Smooth muscle cell (in vitro differentiated cells): ENCODE measurements at regions not wholly inside any gene's neighbourhood (a gene's known extent, or its start where the extent isn't known, plus 50 kb on each side); places are given as distances from the start of the nearest gene placed in this dataset.
"Not testable (repeated sequence)": the region's sequence is repeated elsewhere in the genome, so short reads cannot be mapped to it uniquely, and the experiment has no call there.

Source experiments
- DNase-seq: peaks from one replicate; lab custom pipeline; 2025; ENCODE audit not compliant: unreplicated experiment; lab: John Stamatoyannopoulos, UW
- H2AFZ ChIP-seq: fragments of 200-600 bp; sonication (generic); 2 replicates; pipeline ENCODE4 v1.6.0; 2016; ENCODE audit warnings: antibody characterized with exemption, low read depth, mild to moderate bottlenecking
- H3F3A ChIP-seq: fragments of 200-600 bp; sonication (generic); 2 replicates; pipeline ENCODE4 v1.6.0; 2017; ENCODE audit warnings: antibody characterized with exemption, low read depth
- H3K27ac ChIP-seq: fragments of 200-600 bp; sonication (generic); 2 replicates; pipeline ENCODE4 v1.5.1; 2016; ENCODE audit warnings: low read depth, mild to moderate bottlenecking
- H3K27me3 ChIP-seq: fragments of 200-600 bp; sonication (generic); 2 replicates; pipeline ENCODE4 v1.6.1; 2016; ENCODE audit warnings: low read depth, mild to moderate bottlenecking
- H3K36me3 ChIP-seq: fragments of 200-600 bp; sonication (generic); 2 replicates; pipeline ENCODE4 v1.5.1; 2016; ENCODE audit warnings: low read depth
- H3K4me1 ChIP-seq: fragments of 200-600 bp; sonication (generic); 2 replicates; pipeline ENCODE4 v1.5.1; 2016; ENCODE audit warnings: low read depth
- H3K4me2 ChIP-seq: fragments of 200-600 bp; sonication (generic); 2 replicates; pipeline ENCODE4 v1.6.0; 2016; ENCODE audit warnings: mild to moderate bottlenecking
- H3K4me3 ChIP-seq: fragments of 200-600 bp; sonication (generic); 2 replicates; pipeline ENCODE4 v1.5.1; 2016; ENCODE audit warnings: mild to moderate bottlenecking
- H3K79me2 ChIP-seq: fragments of 200-600 bp; sonication (generic); 2 replicates; pipeline ENCODE4 v1.6.0; 2016; ENCODE audit warnings: low read depth, mild to moderate bottlenecking
- H3K9ac ChIP-seq: fragments of 200-600 bp; sonication (generic); 2 replicates; pipeline ENCODE4 v1.6.0; 2016; ENCODE audit warnings: low read depth
- H3K9me3 ChIP-seq: fragments of 200-600 bp; sonication (generic); replicated peaks from 2 replicates; pipeline ENCODE4 v1.5.1; 2016; ENCODE audit warnings: low read depth
- H4K20me1 ChIP-seq: fragments of 200-600 bp; sonication (generic); 2 replicates; pipeline ENCODE4 v1.6.0; 2016; ENCODE audit warnings: low read depth
- WGBS: methylation state at CpG from one replicate; pipeline ENCODE4 v1.1.7; 2016; ENCODE audit warnings: low lambda C conversion rate; 5-methylcytosine and 5-hydroxymethylcytosine counted together
- TF ChIP-seq, protein P1 (sequence below): fragments of 200-600 bp; sonication (generic); IDR thresholded peaks from 2 replicates; pipeline ENCODE4 v1.5.1; 2017; ENCODE audit warnings: borderline replicate concordance, mild to moderate bottlenecking, antibody characterized with exemption; ENCODE audit not compliant: insufficient read depth, poor library complexity, severe bottlenecking

DNA sequence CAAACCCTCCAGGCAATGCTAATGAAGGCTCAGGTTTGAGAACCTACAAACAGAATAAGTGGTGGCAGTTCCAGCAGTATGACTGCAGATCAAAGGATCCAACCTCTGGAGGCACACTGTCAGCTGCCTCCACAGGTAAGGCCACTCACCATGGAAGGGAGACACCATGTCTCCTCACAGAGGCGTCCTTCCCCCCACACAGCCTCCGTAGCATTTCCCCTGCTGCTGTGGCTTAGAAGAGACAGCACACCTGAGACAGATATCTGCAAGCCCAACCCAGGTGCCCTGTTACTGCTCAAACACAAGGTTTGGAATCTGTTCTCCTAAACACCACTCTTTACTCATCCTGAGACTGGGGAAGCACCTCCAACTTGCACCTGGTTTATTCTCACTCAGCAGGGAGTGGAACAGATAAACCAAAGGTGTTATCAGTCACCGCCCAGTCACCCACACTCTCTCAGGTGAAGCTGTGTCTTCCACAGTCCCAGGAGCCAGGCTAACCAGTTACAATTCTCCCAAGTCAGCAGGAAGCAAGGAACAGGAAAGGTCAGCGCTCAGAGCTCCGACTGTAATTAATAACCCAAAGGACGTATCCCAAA is 311.2 kb downstream of the FOXO1 start:
- H3K9ac ChIP-seq, result no peak overlapping the region
- H3K27ac ChIP-seq, result no peak overlapping the region
- no peaks in the 10 kb centered on the region for H3K79me2 ChIP-seq
- H3F3A ChIP-seq, result no peaks in the 10 kb centered on the region
- no peaks in the 10 kb centered on the region for H4K20me1 ChIP-seq
- 87% methylated on average over 6 of the region's 6 CpGs for WGBS
- no peak overlapping the region for H3K4me2 ChIP-seq
- TF ChIP-seq, protein P1, sequence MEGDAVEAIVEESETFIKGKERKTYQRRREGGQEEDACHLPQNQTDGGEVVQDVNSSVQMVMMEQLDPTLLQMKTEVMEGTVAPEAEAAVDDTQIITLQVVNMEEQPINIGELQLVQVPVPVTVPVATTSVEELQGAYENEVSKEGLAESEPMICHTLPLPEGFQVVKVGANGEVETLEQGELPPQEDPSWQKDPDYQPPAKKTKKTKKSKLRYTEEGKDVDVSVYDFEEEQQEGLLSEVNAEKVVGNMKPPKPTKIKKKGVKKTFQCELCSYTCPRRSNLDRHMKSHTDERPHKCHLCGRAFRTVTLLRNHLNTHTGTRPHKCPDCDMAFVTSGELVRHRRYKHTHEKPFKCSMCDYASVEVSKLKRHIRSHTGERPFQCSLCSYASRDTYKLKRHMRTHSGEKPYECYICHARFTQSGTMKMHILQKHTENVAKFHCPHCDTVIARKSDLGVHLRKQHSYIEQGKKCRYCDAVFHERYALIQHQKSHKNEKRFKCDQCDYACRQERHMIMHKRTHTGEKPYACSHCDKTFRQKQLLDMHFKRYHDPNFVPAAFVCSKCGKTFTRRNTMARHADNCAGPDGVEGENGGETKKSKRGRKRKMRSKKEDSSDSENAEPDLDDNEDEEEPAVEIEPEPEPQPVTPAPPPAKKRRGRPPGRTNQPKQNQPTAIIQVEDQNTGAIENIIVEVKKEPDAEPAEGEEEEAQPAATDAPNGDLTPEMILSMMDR, result no peak
- no peaks in the 10 kb centered on the region for H3K9me3 ChIP-seq
- DNase-seq, result no peak
- H2AFZ ChIP-seq, result no peak overlapping the region
- H3K36me3 ChIP-seq, result no peaks in the 10 kb centered on the region
- no peaks in the 10 kb centered on the region for H3K4me1 ChIP-seq
- H3K27me3 ChIP-seq, result no peaks in the 10 kb centered on the region
- no peak overlapping the region for H3K4me3 ChIP-seq

DNA sequence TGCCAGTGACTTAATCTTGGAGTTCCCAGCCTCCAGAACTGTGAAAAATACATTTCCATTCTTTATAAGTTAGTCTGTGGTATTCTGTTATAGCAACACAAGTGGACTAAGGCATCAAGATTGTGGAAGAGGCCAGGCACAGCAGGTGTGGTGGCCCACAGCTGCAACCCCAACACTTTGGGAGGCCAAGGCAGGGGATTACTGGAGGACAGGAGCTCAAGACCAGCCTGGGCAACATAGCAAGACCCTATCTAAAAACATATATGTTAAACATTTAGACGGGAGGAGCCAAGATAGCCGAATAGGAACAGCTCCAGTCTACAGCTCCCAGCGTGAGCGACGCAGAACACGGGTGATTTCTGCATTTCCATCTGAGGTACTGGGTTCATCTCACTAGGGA is 310.4 kb downstream of the FOXO1 start:
- Histone ChIP-seq H3K79me2 (no peaks in the 10 kb centered on the region), H3K9ac (no peak overlapping the region), H2AFZ (no peak overlapping the region), H3K4me2 (no peak overlapping the region), H3K36me3 (no peaks in the 10 kb centered on the region), H3K4me3 (no peak overlapping the region), H3F3A (no peaks in the 10 kb centered on the region), H3K9me3 (no peaks in the 10 kb centered on the region), H3K4me1 (no peaks in the 10 kb centered on the region), H3K27me3 (no peaks in the 10 kb centered on the region), H3K27ac (no peak overlapping the region), H4K20me1 (no peaks in the 10 kb centered on the region)
- 84% methylated on average over 6 of the region's 6 CpGs for WGBS
- TF ChIP-seq, protein P1, result no peak
- no peak for DNase-seq

GRCh38 chr13:40356458-40356857 is 310.0 kb downstream of the FOXO1 start:
- not testable (repeated sequence) for H3K4me2 ChIP-seq

DNA sequence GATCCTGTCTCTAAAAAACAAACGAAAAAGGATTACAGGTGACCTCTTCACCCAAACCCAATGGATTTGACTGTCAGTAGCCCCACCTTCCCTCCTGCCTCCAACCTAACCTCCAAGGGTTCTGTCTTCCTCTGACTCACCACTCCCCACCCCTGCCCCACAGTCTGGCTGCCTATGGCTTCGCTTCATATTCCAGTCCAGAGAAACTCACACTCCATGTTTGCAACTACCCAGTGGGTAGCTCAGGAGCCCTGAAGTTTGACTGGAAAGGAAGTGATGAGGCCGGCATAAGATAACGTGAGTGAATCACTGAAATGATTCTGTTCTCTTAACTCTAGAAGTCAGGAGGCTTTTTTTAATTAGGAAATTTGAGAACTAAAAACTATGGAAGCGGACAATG is 303.9 kb downstream of the FOXO1 start:
- DNase-seq, result no peak
- no peak overlapping the region for H2AFZ ChIP-seq
- no peaks in the 10 kb centered on the region for H3F3A ChIP-seq
- no peaks in the 10 kb centered on the region for H3K4me1 ChIP-seq
- H3K27me3 ChIP-seq, result no peaks in the 10 kb centered on the region
- no peaks in the 10 kb centered on the region for H3K36me3 ChIP-seq
- no peak overlapping the region for H3K27ac ChIP-seq
- no peaks in the 10 kb centered on the region for H3K79me2 ChIP-seq
- H3K9me3 ChIP-seq, result no peaks in the 10 kb centered on the region
- TF ChIP-seq, protein P1, result no peak
- H3K4me3 ChIP-seq, result no peak overlapping the region
- H4K20me1 ChIP-seq, result no peaks in the 10 kb centered on the region
- H3K9ac ChIP-seq, result no peak overlapping the region
- no peak overlapping the region for H3K4me2 ChIP-seq
- WGBS, result 67% methylated on average over 5 of the region's 5 CpGs

More at GRCh38 chr13:40356458-40356857, 310.0 kb downstream of the FOXO1 start:
- 49% methylated on average over 21 of the region's 22 CpGs for WGBS
- H3K9me3 ChIP-seq, H2AFZ ChIP-seq, H3K9ac ChIP-seq, H3K27me3 ChIP-seq, H3F3A ChIP-seq, H3K4me1 ChIP-seq, H3K4me3 ChIP-seq, H4K20me1 ChIP-seq, H3K79me2 ChIP-seq, H3K36me3 ChIP-seq, H3K27ac ChIP-seq, DNase-seq: not testable (repeated sequence)
